ENCODE measurements at regions not wholly inside any gene's neighbourhood (a gene's known extent, or its start where the extent isn't known, plus 50 kb on each side); places are given as distances from the start of the nearest gene placed in this dataset.

DNA sequence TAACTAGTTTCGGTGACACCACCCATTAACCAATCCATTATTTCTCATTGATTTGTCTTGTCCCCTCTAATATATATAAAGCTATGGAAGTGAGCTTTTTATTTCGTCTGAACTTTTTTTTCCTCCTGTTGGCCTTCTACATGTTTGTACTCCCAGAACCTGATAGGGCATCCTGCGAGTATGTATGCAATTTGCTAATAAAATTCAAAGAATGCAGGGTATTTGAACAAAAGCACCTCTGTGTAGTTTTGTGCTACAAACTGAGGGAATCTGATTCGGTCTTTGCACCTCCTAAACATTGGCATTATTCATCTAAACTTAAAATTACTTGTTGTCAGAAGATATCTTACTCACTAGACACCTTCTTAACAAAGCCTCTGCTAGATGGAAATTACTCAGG lies 242.9 kb upstream of the TMEFF2 start:
- Histone ChIP-seq H3K36me3 (ENCODE audit: control insufficient read depth in 2 of 4, insufficient read depth in 4 of 4, low read length in 3 of 4) (no peaks in the 10 kb centered on the region), H3K27ac (ENCODE audit: low read depth, low read length) (no peak overlapping the region), H3K23me2 (ENCODE audit: low read depth, low read length) (no peaks in the 10 kb centered on the region), H3K79me1 (ENCODE audit: low read depth, low read length) (no peaks in the 10 kb centered on the region), H4K5ac (ENCODE audit: insufficient read length, low read depth, low read length) (no peak overlapping the region), H3K9ac (replicated peaks in 1 of 4; ENCODE audit: extremely low read depth in 1 of 4, low read depth in 3 of 4, low read length in 3 of 4) (no peak overlapping the region), H2BK15ac (ENCODE audit: low read length) (no peak overlapping the region), H3K79me2 (ENCODE audit: control insufficient read depth in 1 of 2, insufficient read depth in 2 of 2, low read length in 2 of 2) (no peaks in the 10 kb centered on the region), H2BK20ac (ENCODE audit: low read length) (no peak overlapping the region), H3K14ac (ENCODE audit: insufficient read length) (no peak overlapping the region), H2BK12ac (ENCODE audit: low read depth, low read length) (no peak overlapping the region), H3K56ac (replicated peaks; ENCODE audit: insufficient read length, low read depth, low read length) (no peak overlapping the region), H3K4me3 (ENCODE audit: extremely low read depth in 1 of 4, insufficient read depth in 2 of 4, low read depth in 3 of 4, low read length in 4 of 4) (no peak overlapping the region), H2AFZ (ENCODE audit: low read length) (no peak overlapping the region), H3K4me2 (ENCODE audit: insufficient read depth in 1 of 2, low read depth in 2 of 2, low read length in 2 of 2) (no peak overlapping the region), H4K20me1 (replicated peaks in 1 of 2; ENCODE audit: control insufficient read depth in 1 of 2, insufficient read depth in 2 of 2, low read length in 2 of 2) (no peaks in the 10 kb centered on the region), H2BK120ac (replicated peaks; ENCODE audit: low read depth, low read length) (no peak overlapping the region), H3K18ac (ENCODE audit: extremely low read depth, low read length) (no peak overlapping the region), H3K23ac (ENCODE audit: insufficient read length) (no peak overlapping the region), H3K9me3 (ENCODE audit: insufficient read depth in 2 of 2, low read depth in 1 of 2, low read length in 1 of 2) (no peaks in the 10 kb centered on the region), H2BK5ac (ENCODE audit: low read depth, low read length) (no peak overlapping the region), H2AK5ac (ENCODE audit: low read depth, low read length) (no peak overlapping the region), H4K8ac (ENCODE audit: extremely low read depth, insufficient read depth, low read length) (no peak overlapping the region), H4K91ac (replicated peaks; ENCODE audit: insufficient read length, low read length) (no peak overlapping the region), H3K27me3 (replicated peaks in 1 of 4; ENCODE audit: control insufficient read depth in 3 of 4, extremely low read depth in 1 of 4, insufficient read depth in 3 of 4, low read length in 3 of 4) (no peaks in the 10 kb centered on the region), H3K4me1 (replicated peaks in 1 of 4; ENCODE audit: control insufficient read depth in 3 of 4, insufficient read depth in 4 of 4, low read length in 3 of 4) (no peaks in the 10 kb centered on the region), H3K4ac (replicated peaks; ENCODE audit: insufficient read length, low read depth, low read length) (no peak overlapping the region)
- CTCF ChIA-PET (ENCODE audit: partially characterized antibody): no interaction called here
- POLR2A ChIA-PET (ENCODE audit: partially characterized antibody): no interaction called here
- 83% methylated on average over 4 of the region's 4 CpGs; no CpG with 5 or more reads in 1 of the 2 experiments for WGBS, 2 experiments (ENCODE audit: extremely low coverage in 1 of 2, insufficient coverage in 1 of 2, insufficient read length in 1 of 2, insufficient replicate concordance in 2 of 2, low coverage in 1 of 2, low lambda C conversion rate in 2 of 2, missing lambda C conversion rate in 1 of 2)
- FAIRE-seq (no peak), DNase-seq (ENCODE audit: low read depth in 1 of 2, low spot score in 2 of 2) (no peak)
- TF ChIP-seq CBX5 (IDR thresholded peaks at IDR 0.05; ENCODE audit: low read depth, low read length) (no peak), POLR2AphosphoS5 (IDR thresholded peaks at IDR 0.05; ENCODE audit: low read depth, low read length) (no peak), BRCA1 (IDR thresholded peaks at IDR 0.05; ENCODE audit: low read depth, low read length) (no peak), EP300 (IDR thresholded peaks at IDR 0.05; ENCODE audit: borderline replicate concordance in 1 of 2, low read depth in 2 of 2, low read length in 2 of 2) (no peak), SIX5 (IDR thresholded peaks at IDR 0.05; ENCODE audit: low read depth, low read length) (no peak), POLR2A (IDR thresholded peaks at IDR 0.05; ENCODE audit: control extremely low read depth in 1 of 2, low read depth in 2 of 2, low read length in 2 of 2) (no peak), YY1 (IDR thresholded peaks at IDR 0.05; ENCODE audit: low read depth, low read length) (no peak), NANOG (IDR thresholded peaks at IDR 0.05; ENCODE audit: insufficient read depth, low read depth, low read length, poor library complexity, severe bottlenecking) (no peak), CEBPB (IDR thresholded peaks at IDR 0.05; ENCODE audit: low read depth, low read length) (no peak), KDM4A (IDR thresholded peaks at IDR 0.05; ENCODE audit: low read depth, low read length, severe bottlenecking) (no peak)
- TF ChIP-seq, protein P1, sequence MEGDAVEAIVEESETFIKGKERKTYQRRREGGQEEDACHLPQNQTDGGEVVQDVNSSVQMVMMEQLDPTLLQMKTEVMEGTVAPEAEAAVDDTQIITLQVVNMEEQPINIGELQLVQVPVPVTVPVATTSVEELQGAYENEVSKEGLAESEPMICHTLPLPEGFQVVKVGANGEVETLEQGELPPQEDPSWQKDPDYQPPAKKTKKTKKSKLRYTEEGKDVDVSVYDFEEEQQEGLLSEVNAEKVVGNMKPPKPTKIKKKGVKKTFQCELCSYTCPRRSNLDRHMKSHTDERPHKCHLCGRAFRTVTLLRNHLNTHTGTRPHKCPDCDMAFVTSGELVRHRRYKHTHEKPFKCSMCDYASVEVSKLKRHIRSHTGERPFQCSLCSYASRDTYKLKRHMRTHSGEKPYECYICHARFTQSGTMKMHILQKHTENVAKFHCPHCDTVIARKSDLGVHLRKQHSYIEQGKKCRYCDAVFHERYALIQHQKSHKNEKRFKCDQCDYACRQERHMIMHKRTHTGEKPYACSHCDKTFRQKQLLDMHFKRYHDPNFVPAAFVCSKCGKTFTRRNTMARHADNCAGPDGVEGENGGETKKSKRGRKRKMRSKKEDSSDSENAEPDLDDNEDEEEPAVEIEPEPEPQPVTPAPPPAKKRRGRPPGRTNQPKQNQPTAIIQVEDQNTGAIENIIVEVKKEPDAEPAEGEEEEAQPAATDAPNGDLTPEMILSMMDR (IDR thresholded peaks at IDR 0.05; ENCODE audit: control extremely low read depth in 1 of 3, insufficient read depth in 1 of 3, low read depth in 1 of 3, low read length in 3 of 3): no peak
- TF ChIP-seq, protein P2, sequence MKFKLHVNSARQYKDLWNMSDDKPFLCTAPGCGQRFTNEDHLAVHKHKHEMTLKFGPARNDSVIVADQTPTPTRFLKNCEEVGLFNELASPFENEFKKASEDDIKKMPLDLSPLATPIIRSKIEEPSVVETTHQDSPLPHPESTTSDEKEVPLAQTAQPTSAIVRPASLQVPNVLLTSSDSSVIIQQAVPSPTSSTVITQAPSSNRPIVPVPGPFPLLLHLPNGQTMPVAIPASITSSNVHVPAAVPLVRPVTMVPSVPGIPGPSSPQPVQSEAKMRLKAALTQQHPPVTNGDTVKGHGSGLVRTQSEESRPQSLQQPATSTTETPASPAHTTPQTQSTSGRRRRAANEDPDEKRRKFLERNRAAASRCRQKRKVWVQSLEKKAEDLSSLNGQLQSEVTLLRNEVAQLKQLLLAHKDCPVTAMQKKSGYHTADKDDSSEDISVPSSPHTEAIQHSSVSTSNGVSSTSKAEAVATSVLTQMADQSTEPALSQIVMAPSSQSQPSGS (IDR thresholded peaks at IDR 0.05; ENCODE audit: low read length): no peak
